Upper lobe of left lung (tissue), 6 donors: ENCODE measurements at regions not wholly inside any gene's neighbourhood (a gene's known extent, or its start where the extent isn't known, plus 50 kb on each side); places are given as distances from the start of the nearest gene placed in this dataset.

ENCODE experiments used
- ATAC-seq, 2 donors: fragments of 200-7000 bp; cut with Tn5 transposase; one replicate each; pipeline ENCODE4 v1.9.1; 2022; ENCODE audit warnings: mild to moderate bottlenecking in 2 of 2, moderate library complexity in 2 of 2; ENCODE audit not compliant: low FRiP score in 2 of 2
- DNase-seq, 2 donors: peaks; one replicate each; pipeline ENCODE4 v3.0.0-alpha.2; 2019 to 2020
- H3K27ac ChIP-seq, 4 donors: fragments of 200-600 bp; sonication (generic); one replicate each; pipeline ENCODE4 v1.5.1; 2016 to 2019
- H3K27me3 ChIP-seq, 4 donors: fragments of 200-600 bp; sonication (generic); one replicate each; pipeline ENCODE4 v1.5.1; 2017 to 2019
- H3K36me3 ChIP-seq, 4 donors: fragments of 200-600 bp; sonication (generic); one replicate each; pipeline ENCODE4 v1.5.1; 2016 to 2019
- H3K4me1 ChIP-seq, 4 donors: fragments of 200-600 bp; sonication (generic); one replicate each; pipeline ENCODE4 v1.5.1; 2018 to 2019
- H3K4me3 ChIP-seq, 4 donors: fragments of 200-600 bp; sonication (generic); one replicate each; pipeline ENCODE4 v1.5.1; 2017 to 2019; ENCODE audit warnings: mild to moderate bottlenecking in 2 of 4, moderate library complexity in 1 of 4
- H3K9me3 ChIP-seq, 4 donors: fragments of 200-600 bp; sonication (generic); one replicate each; pipeline ENCODE4 v1.5.1; 2018 to 2019
- EP300 ChIP-seq, 4 donors: sonication (generic); formaldehyde crosslinking; IDR thresholded peaks; one replicate each; pipeline ENCODE4 v1.5.1; 2017; ENCODE audit warnings: antibody characterized with exemption in 4 of 4, control low read depth in 2 of 4
- POLR2A ChIP-seq, 4 donors: fragments of 450-650 bp; IDR thresholded peaks; one replicate each; pipeline ENCODE4 v1.5.1; 2016 to 2017; ENCODE audit warnings: antibody characterized with exemption in 4 of 4, mild to moderate bottlenecking in 2 of 4
- POLR2AphosphoS5 ChIP-seq, 2 donors: sonication (generic); formaldehyde crosslinking; IDR thresholded peaks; one replicate each; pipeline ENCODE4 v1.5.1; 2017; ENCODE audit warnings: antibody characterized with exemption in 2 of 2
- WGBS, 2 donors: methylation state at CpG; one replicate each; pipeline ENCODE4 v1.1.5; 2017 to 2018; 5-methylcytosine and 5-hydroxymethylcytosine counted together
- TF ChIP-seq, protein P1 (sequence below), 6 experiments: fragments of 450-650 bp in 4 of 6; fragments of 200-600 bp in 2 of 6; sonication (generic) in 2 of 6; IDR thresholded peaks; one replicate each; pipeline ENCODE4 v1.5.1; 2016 to 2019; ENCODE audit warnings: antibody characterized with exemption in 6 of 6
- donor health status: DM: no; HTN: no; CAD: no; lungs with moderate emphysema.
- donor health status: DM: no; HTN: yes; CAD: no; lungs with severe emphysema.

DNA sequence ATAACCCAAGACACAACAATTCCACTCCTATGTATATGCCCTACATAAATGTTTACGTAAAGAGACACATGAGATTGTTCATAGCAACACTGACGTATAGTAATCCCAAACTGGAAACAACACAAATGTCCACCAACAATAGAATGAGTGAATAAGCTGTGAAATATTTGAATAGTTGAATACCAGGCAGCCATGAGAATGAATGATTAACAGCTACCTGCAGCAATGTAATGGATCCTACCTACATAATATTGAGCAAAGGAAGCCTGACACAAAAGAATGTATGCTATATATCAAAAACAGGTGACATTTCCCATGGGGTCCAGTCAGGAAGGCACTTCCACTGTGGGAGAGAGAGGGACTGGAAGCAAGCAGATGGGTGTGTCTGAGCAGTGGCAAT, 92.8 kb upstream of the LINC01488 start:
- H3K4me3 ChIP-seq, result no peak overlapping the region
- no peak for ATAC-seq
- peaks cover 0 to 14% (median 8%) of the 10 kb centered on the region in 4 donors for H3K9me3 ChIP-seq
- H3K27me3 ChIP-seq, result no peaks in the 10 kb centered on the region
- 43 to 48% methylated on average over 2 of the region's 2 CpGs for WGBS, 2 donors
- TF ChIP-seq POLR2A (IDR thresholded peaks at IDR 0.05) (no peak), POLR2AphosphoS5 (IDR thresholded peaks at IDR 0.05) (no peak), EP300 (IDR thresholded peaks at IDR 0.05) (no peak)
- TF ChIP-seq, protein P1, sequence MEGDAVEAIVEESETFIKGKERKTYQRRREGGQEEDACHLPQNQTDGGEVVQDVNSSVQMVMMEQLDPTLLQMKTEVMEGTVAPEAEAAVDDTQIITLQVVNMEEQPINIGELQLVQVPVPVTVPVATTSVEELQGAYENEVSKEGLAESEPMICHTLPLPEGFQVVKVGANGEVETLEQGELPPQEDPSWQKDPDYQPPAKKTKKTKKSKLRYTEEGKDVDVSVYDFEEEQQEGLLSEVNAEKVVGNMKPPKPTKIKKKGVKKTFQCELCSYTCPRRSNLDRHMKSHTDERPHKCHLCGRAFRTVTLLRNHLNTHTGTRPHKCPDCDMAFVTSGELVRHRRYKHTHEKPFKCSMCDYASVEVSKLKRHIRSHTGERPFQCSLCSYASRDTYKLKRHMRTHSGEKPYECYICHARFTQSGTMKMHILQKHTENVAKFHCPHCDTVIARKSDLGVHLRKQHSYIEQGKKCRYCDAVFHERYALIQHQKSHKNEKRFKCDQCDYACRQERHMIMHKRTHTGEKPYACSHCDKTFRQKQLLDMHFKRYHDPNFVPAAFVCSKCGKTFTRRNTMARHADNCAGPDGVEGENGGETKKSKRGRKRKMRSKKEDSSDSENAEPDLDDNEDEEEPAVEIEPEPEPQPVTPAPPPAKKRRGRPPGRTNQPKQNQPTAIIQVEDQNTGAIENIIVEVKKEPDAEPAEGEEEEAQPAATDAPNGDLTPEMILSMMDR (IDR thresholded peaks at IDR 0.05), result no peak
- H3K4me1 ChIP-seq, result no peaks in the 10 kb centered on the region
- H3K27ac ChIP-seq, result no peak overlapping the region
- H3K36me3 ChIP-seq, result no peaks in the 10 kb centered on the region
- no peak for DNase-seq

GRCh38 chr11:69390561-69390960, 90.9 kb upstream of the LINC01488 start:
- no peak overlapping the region for H3K27ac ChIP-seq
- H3K36me3 ChIP-seq, result no peaks in the 10 kb centered on the region
- no peak for DNase-seq
- ATAC-seq, result no peak
- H3K4me1 ChIP-seq, result no peaks in the 10 kb centered on the region
- peaks cover 0 to 14% (median 8%) of the 10 kb centered on the region in 4 donors for H3K9me3 ChIP-seq
- no peak for TF ChIP-seq POLR2AphosphoS5 (IDR thresholded peaks at IDR 0.05)
- TF ChIP-seq POLR2A (IDR thresholded peaks at IDR 0.05), result no peak
- TF ChIP-seq EP300 (IDR thresholded peaks at IDR 0.05), result no peak
- TF ChIP-seq, protein P1 (IDR thresholded peaks at IDR 0.05), result no peak
- no peaks in the 10 kb centered on the region for H3K27me3 ChIP-seq
- no peak overlapping the region for H3K4me3 ChIP-seq
- 70 to 80% methylated on average over 8 of the region's 8 CpGs for WGBS, 2 donors

DNA sequence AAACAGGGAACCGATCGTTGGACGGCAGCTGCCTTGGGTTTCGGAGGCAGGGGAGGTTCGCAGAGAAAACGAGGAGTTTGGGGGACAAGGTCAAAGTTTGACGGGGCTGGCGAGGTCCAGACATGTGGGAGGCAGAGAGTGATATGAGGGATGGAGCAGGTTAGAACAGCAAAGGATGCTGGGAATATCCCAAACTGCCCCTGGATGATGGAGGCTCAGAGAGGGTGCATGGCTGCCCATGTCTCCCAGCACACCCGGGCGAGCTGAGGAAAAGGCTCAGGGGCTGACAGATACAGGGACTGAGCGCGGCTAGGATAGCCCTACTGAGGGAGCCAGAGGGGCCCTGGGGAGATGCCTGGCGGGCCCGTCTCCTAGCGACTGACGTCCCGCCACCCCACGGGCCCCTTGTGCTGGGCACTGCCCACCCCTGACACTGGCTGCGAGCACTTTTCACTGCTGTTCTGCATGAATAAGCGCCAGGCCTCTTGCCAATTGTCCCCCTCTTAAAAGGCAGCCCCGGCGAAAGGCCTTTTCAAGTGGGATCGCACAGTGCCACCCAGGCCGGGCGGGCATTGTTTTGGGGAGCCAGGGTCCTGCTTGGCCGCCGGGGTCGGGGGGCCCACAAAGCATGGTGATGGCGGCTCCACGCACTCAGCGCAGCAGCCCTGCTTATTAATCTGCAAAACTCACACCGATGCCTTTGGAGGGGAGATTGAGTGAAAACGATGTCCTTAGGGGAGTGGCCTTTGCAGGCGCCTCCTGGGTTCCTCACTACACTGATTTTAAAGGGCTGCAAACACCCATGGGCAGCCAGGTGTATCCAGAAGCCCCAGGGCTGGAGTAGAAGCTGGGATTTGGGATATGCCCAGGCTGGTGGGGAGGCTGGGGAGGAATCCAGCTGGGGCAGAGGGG, 90.0 kb upstream of the LINC01488 start:
- DNase-seq, result peak in 1 of 2 donors; percentile 77
- H3K27ac ChIP-seq, result no peak overlapping the region
- peaks cover 0 to 14% (median 8%) of the 10 kb centered on the region in 4 donors for H3K9me3 ChIP-seq
- no peaks in the 10 kb centered on the region for H3K36me3 ChIP-seq
- TF ChIP-seq, protein P1 (IDR thresholded peaks at IDR 0.05), result no peak
- TF ChIP-seq POLR2A (IDR thresholded peaks at IDR 0.05) (no peak), POLR2AphosphoS5 (IDR thresholded peaks at IDR 0.05) (no peak), EP300 (IDR thresholded peaks at IDR 0.05) (no peak)
- ATAC-seq, result no peak
- no peak overlapping the region for H3K4me3 ChIP-seq
- H3K4me1 ChIP-seq, result no peaks in the 10 kb centered on the region
- WGBS, 2 donors, result 84 to 90% methylated on average over 22 to 30 of the region's 34 CpGs
- no peaks in the 10 kb centered on the region for H3K27me3 ChIP-seq

GRCh38 chr11:69392104-69392653, 89.3 kb upstream of the LINC01488 start:
- Histone ChIP-seq H3K36me3 (no peaks in the 10 kb centered on the region), H3K27ac (no peak overlapping the region), H3K4me1 (no peaks in the 10 kb centered on the region), H3K4me3 (no peak overlapping the region), H3K27me3 (no peaks in the 10 kb centered on the region), H3K9me3 (peaks cover 0 to 14% (median 8%) of the 10 kb centered on the region in 4 donors)
- ATAC-seq, result no peak
- WGBS, 2 donors, result 83 to 86% methylated on average over 6 to 10 of the region's 10 CpGs
- DNase-seq, result no peak
- TF ChIP-seq, protein P1 (IDR thresholded peaks at IDR 0.05), result no peak
- no peak for TF ChIP-seq POLR2A (IDR thresholded peaks at IDR 0.05)
- TF ChIP-seq POLR2AphosphoS5 (IDR thresholded peaks at IDR 0.05), result no peak
- TF ChIP-seq EP300 (IDR thresholded peaks at IDR 0.05), result no peak
